GM10248 (cell line): ENCODE measurements at regions not wholly inside any gene's neighbourhood (a gene's known extent, or its start where the extent isn't known, plus 50 kb on each side); places are given as distances from the start of the nearest gene placed in this dataset.

Source experiments
- CTCF ChIA-PET: fragments of 300-600 bp; sonication (Branson Sonifier 250); formaldehyde crosslinking; extraction: SDS; loops from one replicate; lab custom pipeline; 2021; ENCODE audit warnings: antibody characterized with exemption; lab: Yijun Ruan, JAX
- POLR2A ChIA-PET: fragments of 350-650 bp; sonication (Branson Sonifier 250); formaldehyde crosslinking; extraction: SDS; loops from one replicate; lab custom pipeline; 2020; ENCODE audit warnings: antibody characterized with exemption; lab: Yijun Ruan, JAX
- DNase-seq: peaks from one replicate; pipeline ENCODE4 v3.0.0; 2012; ENCODE audit errors: extremely low spot score
- TF ChIP-seq, protein P1 (sequence below): IDR thresholded peaks from 2 replicates; pipeline ENCODE4 v1.5.1; 2012; ENCODE audit warnings: mild to moderate bottlenecking, low read depth; ENCODE audit errors: extremely low read depth, missing control alignments, control extremely low read depth

DNA sequence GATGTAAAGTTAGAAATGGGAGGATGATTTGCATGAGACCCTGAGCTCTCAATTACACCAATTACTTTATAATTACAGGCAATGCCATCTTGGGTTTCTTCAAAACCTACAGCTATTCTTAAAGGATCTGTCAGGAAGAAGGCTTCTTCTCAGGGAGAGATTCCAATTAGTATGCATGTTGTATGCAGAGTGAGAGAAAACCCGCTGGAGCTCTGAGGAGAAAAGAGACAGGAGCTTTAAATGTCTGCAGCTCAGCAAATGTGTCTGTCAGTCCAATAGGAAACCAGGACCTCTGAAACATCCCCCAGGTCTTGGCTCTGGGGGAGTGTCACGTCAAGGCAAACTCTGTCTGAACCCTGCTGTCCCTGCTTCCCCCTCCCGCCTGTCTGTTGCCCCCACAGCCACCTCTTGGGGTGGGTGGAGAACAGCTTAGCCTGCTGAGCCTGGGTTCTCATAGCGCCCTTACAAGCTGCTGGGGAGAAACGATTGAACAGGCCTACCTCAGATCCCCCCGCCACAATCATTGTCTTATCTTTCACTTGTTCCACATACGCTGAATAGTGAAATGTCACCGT, 140.2 kb downstream of the SPATA19 start:
- DNase-seq = no peak
- CTCF ChIA-PET = no interaction called here
- TF ChIP-seq, protein P1, sequence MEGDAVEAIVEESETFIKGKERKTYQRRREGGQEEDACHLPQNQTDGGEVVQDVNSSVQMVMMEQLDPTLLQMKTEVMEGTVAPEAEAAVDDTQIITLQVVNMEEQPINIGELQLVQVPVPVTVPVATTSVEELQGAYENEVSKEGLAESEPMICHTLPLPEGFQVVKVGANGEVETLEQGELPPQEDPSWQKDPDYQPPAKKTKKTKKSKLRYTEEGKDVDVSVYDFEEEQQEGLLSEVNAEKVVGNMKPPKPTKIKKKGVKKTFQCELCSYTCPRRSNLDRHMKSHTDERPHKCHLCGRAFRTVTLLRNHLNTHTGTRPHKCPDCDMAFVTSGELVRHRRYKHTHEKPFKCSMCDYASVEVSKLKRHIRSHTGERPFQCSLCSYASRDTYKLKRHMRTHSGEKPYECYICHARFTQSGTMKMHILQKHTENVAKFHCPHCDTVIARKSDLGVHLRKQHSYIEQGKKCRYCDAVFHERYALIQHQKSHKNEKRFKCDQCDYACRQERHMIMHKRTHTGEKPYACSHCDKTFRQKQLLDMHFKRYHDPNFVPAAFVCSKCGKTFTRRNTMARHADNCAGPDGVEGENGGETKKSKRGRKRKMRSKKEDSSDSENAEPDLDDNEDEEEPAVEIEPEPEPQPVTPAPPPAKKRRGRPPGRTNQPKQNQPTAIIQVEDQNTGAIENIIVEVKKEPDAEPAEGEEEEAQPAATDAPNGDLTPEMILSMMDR = no peak
- POLR2A ChIA-PET = no interaction called here

DNA sequence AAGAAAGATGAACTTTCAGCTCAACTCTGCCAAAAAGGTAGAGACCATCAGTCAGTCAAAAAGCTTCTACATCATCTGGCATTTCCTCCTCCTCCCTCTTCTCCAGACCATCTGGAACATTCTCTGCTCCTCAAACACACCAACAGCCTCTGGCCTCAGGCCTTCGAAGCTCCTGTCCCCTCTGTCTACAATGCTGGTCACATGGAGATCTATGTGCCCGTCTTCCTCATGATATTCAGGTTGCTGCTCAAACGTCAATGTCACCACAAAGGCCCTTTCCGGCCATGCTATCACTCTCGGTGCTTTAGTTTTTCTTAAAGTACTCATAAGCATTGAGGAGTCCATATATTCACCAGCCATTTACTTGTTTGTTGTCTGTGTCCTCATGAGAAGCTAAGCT, 146.2 kb downstream of the SPATA19 start:
- TF ChIP-seq, protein P1 = no peak
- CTCF ChIA-PET = interaction anchor here (1.5 kb wide), 1 partner anchor 13 kb away, joined by 3 read pairs; no protein-coding TSS in a partner anchor

DNA sequence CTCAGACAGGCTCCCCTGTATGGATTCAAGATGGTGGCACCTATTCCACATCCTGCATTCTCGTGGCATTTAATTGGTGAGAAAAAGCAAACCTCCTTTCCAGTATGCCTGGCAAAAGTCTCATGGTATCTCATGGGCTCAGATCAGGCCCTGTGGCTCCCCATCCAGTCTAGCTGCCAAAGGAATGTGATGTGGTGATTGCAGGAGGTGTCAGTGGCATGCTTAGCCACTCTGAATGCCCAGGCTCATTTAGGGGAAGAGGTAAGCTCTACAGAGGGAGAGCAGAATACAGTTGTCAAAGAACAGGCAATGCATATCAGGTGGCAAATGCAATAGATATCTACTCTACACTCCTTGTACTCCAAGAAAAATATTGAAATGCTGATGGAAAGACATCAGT, 146.7 kb downstream of the SPATA19 start:
- POLR2A ChIA-PET = no interaction called here
- TF ChIP-seq, protein P1 = no peak
- CTCF ChIA-PET = interaction anchor here (1.5 kb wide), 1 partner anchor 13 kb away, joined by 3 read pairs; no protein-coding TSS in a partner anchor
- DNase-seq = no peak

More for the DNA sequence above, 146.2 kb downstream of the SPATA19 start:
- POLR2A ChIA-PET = no interaction called here
- no peak for DNase-seq

DNA sequence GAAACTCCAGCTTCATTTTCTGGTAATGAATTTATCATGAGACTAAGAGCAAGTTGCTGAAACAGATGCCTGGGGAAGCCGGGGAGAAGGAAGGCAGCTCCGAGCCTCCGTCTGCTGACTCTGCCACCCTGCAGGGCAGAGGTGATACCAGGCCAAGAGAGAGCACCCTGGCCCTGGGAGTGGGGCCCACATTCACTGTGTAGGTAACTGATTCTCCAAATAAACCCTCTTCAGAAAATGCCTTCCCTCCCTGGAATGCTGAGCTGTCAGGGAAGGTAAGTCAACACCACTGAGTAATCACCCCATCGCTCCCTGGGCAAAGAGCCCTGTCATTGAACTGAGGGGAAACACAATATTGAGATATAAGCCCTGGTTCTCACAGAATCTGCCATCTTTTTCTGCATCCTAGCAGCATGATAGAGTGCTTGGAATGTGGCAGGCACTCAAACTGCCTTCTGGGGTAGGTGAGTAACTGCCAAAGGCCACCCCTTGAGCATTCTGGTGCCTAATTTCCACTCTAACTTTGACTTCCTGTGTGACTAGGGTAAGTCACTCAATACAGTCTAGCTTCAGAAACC, 147.6 kb downstream of the SPATA19 start:
- TF ChIP-seq, protein P1 = no peak
- POLR2A ChIA-PET = no interaction called here
- CTCF ChIA-PET = no interaction called here
- no peak for DNase-seq

DNA sequence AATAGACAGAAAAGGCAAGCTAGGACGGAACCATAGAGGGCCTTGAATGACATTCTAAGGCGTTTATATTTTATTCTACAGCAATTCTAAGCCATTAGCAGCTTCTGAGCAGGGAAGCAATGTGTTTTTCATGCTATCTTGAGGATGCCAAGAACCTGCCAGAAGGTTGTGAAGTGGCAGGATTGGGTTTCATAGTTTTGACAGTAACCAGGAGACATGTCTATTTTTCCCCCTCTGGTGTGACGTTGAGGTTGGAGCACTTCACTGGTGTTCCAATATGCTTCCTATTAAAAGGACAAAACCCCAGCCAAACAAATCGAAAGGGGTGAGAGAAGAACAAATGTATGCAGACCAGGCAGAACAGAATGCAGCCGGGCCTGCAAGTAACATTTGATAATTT, 148.2 kb downstream of the SPATA19 start:
- ChIA-PET CTCF (interaction anchor here (0.7 kb wide), 1 partner anchor 11 kb away, joined by 3 read pairs; no protein-coding TSS in a partner anchor), POLR2A (no interaction called here)
- TF ChIP-seq, protein P1 = no peak
- DNase-seq = no peak

DNA sequence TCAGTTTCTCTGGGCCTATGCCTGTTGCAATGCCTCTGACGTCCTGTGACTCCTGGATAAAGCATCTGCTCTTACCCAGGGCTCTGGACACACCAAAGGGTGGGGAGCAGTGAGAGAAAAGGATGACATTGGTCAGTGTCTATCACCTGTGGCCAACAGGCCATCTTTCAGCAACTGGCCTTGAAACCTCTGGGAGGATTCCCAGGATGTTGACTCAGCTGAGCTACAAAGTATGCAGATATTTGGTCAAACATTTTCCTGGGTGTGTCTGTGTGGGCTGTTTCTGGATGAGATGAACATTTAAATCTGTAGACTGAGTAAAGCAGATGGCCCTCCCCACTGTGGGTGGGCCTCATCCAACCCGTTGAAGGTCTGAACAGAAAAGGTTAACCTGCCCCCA, 149.9 kb downstream of the SPATA19 start:
- DNase-seq = no peak
- TF ChIP-seq, protein P1 = no peak
- CTCF ChIA-PET = no interaction called here
- POLR2A ChIA-PET = no interaction called here

DNA sequence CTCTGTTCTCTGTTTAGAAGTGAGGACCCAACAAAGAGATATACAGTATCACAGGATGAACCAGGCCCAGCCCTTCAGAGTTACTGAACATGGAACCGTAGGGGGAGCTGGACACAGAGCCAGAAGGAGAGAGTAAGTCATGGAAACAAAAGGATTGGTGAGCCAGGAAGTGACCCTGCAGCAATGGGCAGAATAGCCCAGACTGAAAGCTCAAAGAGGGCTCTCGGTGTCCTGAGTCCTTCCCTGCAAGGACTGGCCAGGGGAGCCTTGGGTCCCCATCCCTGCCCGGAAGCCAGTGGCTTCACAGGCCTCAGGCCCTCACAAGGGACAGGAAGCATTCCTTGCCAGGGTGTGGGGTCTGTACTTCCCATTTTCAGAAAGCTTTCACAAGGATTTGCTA, 150.6 kb downstream of the SPATA19 start:
- TF ChIP-seq, protein P1 = no peak
- POLR2A ChIA-PET = no interaction called here
- DNase-seq = no peak
- CTCF ChIA-PET = interaction anchor here (1.0 to 1.2 kb wide), 2 partner anchors 8 to 17 kb away, joined by 3 to 4 read pairs; no protein-coding TSS in a partner anchor
